Cardiac septum (tissue), 1 donor: ENCODE measurements at regions not wholly inside any gene's neighbourhood (a gene's known extent, or its start where the extent isn't known, plus 50 kb on each side); places are given as distances from the start of the nearest gene placed in this dataset.

ENCODE experiments used
- DNase-seq: peaks from one replicate; pipeline ENCODE4 v3.0.0-alpha.2; 2020; ENCODE audit warnings: low spot score
- intact Hi-C: fragments of 100-400 bp; cut with DNase I; formaldehyde crosslinking; loops from one replicate; pipeline ENCODE4 v1.14.0; 2022
- donor health status: DM: no; HTN: no; CAD: no.

DNA sequence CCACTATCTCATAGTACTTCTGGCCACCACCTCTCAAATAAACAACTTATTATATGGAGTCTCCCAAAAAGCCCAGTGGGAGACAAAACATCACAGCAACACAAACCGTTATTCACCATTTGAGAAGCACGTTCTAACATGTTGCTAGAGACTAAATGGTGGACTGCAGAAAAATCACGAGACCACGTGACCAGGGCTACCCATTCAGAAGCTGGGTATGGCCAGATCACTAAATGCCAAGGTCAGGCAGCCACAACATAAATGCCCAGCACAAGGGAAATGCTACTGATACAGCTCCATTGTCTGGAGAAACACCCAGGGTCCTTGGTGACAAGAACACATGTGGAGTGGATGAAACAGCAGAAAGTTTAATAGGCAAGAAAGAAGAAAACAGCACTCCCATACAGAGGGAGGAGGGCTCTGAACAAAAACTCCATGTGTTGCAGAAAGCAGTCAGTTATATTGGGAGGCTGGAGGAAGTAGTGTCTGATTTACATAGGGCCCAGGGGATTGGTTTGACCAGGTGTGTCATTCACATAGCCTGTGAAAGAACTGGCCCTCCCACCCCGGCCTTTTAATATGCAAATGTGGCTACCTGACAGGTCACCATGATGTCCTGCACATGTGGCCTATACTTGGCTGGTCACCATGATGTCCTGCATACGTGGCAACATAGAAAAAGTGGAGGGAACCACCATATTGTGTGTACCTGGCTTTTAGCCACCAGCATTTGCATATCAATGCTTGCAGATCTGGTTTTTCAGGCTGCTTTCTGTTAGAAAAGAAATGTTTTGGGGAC is 97.2 kb downstream of the TRIM36 start:
- no peak for DNase-seq
- intact Hi-C loops: no loop called here

DNA sequence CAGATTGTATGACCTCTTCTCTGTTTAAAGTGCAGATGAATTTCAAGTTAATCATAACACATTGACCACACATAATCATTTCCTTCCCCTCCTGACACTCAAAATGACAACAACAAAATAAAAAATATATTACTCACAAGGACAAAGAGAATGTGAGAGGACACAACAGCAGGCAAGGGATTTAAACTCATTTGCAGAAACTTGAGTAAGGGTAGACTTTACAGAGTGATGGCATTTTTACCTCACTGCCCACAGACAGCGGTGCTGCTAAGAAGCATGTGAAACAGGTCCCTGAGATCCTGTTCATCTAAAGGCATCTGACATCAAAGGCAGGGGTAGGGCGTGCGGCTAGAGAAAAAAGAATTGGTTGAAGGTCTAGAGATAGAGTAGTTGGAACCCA is 99.0 kb downstream of the TRIM36 start:
- intact Hi-C loops: no loop called here
- no peak for DNase-seq

DNA sequence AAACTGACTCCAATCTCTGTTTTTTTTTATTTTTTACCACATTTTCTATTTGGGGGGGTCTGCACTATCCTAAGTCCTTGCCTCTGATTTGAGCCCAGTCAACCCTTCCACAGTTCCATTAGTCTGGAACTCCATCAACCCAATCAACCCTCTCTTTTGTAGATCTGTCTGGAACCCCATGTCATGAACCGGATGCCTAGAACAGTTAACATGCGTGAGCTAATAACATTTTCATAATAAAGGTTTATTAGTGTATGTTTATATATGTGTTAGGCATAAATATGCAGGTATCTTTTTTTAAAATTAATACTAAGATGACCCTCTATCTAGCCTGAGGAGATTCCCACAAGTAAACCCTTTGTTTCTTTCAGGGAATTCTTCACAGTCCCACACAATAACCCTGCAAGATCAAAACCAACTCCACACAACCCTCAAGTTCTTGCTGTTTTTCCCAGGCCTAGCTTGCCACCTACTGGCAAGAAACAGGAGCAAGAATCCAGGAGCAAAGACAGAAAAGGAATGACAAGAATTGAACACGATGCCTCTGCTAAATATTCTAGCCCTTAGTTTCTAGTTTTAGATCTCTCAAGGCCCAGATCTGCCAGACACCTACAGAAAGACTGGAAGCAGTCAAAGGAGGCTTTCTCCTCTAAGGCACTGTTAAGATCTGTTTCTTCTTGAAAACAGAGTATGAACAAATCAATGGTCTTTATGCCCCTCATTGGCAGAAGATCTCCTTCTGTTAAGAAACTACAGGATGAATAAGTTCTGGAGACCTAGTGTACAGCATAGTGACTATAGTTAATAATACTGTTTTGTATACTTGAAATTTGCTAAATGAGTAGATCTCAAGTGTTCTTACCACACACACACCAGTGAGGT is 100.4 kb downstream of the TRIM36 start:
- intact Hi-C loops: loop anchor here (2.0 kb wide), 1 partner anchor 1457 kb away; no protein-coding TSS in a partner anchor
- no peak for DNase-seq

DNA sequence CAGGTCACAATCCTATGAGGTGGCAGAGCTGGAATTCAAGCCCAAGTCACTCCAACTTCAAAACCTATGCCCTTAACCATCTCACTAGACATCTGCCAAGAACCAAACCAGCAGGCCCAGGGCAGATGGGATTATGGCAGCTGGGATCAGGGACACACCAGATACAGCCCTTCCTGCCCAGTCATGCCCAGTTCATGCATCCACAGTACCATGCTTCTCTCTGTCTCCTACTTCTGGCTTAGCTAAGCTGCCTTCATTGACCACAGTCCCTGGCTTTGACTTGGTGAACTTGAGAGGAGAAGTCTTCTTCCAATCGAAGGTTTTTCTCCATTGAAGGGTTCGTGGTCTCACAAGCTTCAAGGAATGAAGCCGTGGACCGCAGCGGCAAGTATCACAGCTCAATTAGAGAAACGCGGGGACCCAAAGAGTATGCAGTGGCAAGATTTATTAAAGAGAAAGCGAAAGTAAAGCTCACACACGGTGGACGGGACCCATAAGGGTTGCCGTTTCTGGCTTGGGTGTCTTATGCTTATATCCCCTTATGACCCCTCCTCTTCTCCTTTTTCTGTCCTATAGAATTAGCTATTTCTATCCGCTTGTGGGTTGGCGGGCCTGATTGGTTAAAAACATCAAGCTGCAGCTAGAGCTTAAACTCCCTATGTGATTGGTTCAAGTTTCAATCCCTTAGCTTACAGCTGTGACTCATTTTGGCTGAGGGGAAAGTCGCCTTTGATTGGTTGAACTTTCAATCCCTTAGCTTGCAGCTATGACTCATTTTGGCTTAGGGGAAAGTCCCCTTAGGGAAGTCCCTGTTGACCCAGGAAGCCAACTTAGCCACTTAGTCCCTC is 101.2 kb downstream of the TRIM36 start:
- intact Hi-C loops: loop anchor here (2.0 kb wide), 1 partner anchor 1456 kb away; no protein-coding TSS in a partner anchor
- DNase-seq: no peak

DNA sequence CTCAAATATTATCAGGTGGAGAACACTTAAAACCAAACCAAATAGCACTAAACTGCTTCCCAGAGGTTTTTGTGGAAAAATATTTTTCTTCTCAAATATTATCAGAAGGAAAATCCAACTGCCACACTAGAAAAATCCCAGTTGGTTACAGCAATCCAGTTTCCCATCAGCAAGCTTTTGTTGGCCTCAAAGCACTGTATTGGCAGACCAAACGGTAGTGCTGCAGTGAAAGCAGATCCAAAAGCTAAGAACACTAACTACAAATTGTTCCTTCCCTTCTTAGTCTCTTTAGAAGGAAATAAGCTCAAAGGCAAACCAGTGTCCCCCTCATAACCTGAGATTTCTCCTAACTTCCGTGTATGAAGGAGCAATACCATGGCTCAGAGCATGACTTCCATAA is 105.3 kb downstream of the TRIM36 start:
- intact Hi-C loops: no loop called here

DNA sequence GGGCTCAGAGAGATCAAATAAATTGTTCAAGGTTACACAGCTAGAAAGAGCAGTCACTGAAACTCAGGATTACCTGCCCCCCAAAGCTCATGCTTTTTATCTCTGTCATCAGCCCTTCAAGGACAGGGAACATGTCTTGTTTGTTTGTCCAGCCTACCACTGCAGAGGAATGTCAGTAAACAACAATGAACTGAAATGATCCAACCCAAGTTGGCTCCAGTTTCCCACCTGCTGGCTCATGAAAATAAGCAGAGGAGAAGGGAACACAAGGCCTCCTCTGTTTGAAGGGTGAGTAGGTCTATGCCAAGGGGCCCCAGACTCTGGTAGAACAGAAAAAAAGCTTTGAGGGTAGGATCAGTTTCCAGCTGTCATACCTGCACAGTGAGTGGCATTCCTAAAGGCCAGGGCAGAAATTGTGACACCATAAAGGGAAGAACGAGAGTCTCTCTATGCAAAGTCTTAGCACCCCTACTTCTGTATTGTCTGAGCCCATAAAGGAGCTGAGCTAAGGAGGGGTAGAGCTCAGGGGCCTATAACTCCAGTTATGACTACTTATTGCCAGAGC is 115.2 kb downstream of the TRIM36 start:
- intact Hi-C loops: no loop called here
- DNase-seq: no peak

More for the DNA sequence above, 105.3 kb downstream of the TRIM36 start:
- DNase-seq: no peak

DNA sequence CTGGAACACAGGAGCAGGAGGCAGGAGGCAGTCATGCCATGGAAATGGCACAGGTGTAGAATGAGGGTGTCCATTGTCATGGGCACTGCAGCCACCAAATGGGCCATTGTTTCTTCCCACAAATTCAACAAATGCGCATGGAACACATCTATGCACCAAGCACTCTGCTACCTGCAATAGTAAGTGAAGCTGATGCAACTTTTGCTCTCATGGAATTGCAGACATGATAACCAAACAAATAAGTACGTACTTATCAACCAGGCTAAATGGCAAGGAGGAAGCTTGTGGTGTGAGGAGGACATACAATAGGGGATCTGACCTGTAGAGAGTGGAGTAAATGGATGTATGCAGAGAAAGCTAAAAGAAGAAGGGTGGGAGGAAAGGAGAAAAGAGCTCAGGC is 116.8 kb downstream of the TRIM36 start:
- intact Hi-C loops: no loop called here

DNA sequence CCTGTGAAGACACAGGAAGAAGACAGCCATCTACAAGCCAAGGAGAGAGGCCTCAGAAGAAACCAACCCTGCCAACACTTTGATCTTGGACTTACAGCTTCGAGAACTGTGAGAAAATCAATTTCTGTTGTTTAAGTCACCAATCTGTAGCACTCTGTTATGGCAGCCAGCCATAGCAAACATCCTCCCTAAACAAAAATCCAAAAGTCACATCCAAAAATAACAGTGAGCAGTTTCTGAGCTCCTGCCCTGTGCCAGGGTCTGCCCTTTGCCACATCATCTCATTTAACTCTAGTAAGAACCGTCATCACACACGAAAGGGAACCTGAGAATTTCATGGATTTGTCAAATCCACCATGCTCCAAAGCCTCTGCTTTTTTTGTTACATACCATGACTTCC is 118.8 kb downstream of the TRIM36 start:
- intact Hi-C loops: no loop called here
- DNase-seq: no peak

More for the DNA sequence above, 116.8 kb downstream of the TRIM36 start:
- no peak for DNase-seq

DNA sequence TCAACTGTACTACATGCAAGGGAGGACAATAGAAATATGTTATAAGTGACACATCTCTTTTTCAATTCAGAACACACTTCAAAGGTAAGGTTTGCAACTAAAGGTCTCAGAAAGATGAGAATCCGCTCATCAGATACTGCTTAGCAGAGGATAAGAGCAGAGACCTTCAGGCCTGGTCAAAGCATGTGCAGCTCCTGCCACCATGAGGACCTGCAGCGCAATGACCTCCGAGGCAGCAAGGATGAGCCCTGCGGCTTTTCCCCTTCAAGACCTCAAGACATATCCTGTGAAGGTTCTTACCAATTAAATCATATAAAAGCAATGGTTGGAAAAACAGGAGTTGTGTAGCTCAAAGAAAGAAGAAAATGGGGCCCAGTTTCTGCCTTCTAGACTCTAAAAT is 135.8 kb downstream of the TRIM36 start:
- intact Hi-C loops: no loop called here
- DNase-seq: no peak

DNA sequence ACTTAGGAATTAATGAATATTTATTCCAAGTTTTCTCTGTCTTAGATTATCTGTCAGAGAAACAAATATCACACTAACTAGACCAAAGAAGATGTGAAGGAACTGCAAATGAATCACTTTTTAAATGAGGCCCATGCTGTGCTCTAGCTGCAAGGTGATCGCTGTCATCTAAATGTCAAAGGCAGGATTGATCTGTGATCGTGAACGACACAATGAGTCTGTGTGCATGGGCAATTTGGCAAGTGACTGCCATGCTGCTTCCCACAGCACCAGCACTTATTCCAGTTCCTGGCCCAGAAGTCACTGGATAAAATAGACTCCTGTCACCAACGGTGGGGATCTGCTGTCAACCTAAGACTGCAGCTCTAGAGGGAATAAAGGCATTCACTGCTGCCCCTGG is 141.2 kb downstream of the TRIM36 start:
- no peak for DNase-seq
- intact Hi-C loops: no loop called here

DNA sequence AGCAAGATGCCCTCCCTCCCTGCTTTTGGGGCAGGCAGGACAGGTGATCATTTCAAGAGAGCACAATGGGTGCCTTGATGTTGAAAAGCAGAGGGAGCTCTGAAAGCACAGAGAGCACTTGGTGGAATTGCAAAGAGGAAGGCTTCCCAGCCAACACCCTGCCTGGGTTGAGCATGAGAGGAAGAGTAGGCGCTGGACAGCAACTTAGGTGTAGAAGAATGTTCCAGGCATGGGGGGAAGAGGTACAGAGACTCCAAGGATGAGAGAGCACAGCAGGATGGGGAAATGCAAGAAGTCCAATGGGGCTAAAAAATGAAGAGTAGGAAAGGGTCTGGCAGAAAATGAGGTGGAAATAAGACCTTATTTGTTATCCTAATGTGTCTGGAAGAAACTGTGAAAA is 144.8 kb downstream of the TRIM36 start:
- DNase-seq: no peak
- intact Hi-C loops: no loop called here

DNA sequence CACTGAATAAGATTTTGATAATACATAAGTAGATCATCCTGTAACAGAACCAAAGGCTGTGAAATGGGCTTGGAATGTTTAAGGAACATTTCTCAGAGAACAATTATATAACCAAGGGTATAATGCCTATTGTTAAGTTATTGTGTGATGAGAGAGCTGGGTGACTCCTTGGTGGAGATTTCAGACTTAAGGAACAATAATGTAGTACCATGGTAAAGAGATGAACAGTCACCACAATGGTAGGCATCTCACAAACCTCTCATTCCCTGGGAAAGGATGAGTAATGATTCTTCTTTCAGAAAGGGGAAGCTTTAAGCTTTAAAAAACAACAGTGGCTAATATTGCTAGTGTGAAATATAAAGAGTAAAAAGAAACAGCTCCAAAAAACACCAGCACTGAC is 147.4 kb downstream of the TRIM36 start:
- intact Hi-C loops: no loop called here
- DNase-seq: no peak

DNA sequence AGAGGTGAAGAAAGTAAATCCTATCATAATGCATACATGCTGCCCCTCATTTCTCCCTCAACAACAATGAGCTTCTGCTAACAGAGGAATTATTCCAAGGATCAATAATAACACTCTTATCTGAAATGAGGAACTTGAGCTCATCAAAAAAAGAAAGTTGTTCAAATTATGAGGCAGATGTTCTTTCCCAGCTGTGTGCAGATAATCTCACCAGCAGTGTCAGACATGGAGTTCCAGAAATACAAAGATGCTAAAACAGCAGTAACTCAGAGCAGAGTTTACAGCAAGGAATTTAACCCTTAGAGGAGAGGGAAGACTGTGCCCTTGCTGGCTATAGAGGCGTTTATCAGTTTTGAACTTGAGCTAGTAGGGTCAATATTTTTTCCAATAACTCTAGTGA is 153.1 kb downstream of the TRIM36 start:
- intact Hi-C loops: no loop called here

DNA sequence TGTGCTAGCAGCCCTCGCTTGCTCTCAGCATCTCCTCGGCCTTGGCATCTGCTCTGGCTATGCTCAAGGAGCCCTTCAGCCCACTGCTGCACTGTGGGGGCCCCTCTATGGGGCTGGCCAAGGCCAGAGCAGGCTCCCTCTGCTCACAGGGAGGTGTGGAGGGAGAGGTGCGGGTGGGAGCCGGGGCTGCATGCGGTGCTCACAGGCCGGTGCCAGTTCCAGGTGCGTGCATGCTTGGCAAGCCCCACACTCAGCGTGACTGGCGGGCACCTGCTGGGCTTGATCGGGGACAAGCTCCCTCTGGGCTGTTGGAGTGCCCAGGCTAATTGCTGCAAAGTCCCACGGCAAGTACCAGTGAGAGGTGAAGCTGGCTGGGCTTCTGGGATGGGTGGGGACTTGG is 170.5 kb downstream of the TRIM36 start:
- no peak for DNase-seq
- intact Hi-C loops: no loop called here

More for the DNA sequence above, 153.1 kb downstream of the TRIM36 start:
- DNase-seq: no peak

DNA sequence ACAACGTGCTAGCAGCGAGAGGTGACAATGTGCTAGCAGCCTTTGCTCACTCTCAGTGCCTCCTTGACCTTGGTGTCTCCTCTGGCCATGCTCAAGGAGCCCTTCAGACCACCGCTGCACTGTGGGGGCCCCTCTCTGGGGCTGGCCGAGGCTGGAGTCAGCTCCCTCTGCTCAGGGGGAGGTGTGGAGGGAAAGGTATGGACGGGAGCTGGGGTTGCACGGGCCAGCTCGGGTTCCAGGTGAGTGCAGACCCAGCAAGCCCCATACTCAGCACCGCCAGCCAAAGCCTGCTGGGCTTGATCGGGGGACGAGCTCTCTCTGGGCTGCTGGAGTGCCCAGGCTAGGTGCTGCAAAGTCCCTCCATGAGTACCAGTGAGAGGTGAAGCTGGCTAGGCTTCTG is 180.2 kb downstream of the TRIM36 start:
- intact Hi-C loops: no loop called here

DNA sequence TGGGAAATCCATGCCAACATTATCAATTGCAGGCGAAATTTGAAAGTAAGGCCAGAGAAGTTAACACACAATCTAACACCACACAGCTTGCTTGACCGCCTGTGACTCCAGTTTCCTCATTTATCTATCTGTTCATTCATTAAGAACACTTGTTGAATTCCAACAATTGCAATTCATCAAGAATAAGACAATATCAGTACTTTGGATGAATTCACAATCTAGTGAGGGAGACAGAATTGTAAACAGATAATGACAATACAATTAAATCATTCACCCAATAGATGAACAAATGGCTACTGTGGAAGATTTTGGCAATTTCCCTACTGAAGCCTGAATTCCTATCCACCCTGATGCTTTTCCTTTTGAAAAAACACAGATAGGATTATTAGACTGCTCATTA is 181.6 kb downstream of the TRIM36 start:
- no peak for DNase-seq
- intact Hi-C loops: no loop called here

More for the DNA sequence above, 180.2 kb downstream of the TRIM36 start:
- no peak for DNase-seq

DNA sequence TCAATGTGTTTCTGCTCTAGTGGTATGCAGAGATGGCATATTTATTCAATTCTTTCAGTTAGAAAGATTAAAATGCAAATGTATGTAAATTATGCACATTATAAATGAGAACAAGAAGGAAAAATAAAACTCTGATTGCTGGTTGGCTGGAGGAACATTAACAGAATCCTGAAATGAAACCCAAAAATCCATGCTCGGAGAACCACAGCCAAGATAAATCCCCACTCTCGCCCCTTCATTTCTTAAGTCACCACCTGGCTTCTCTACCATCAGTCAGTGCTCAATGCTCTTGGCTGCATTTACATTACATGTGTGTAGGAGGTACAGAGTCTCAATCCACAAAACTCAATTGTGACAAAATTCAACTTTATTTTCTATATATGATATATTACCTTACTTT is 184.9 kb downstream of the TRIM36 start:
- DNase-seq: no peak
- intact Hi-C loops: no loop called here

DNA sequence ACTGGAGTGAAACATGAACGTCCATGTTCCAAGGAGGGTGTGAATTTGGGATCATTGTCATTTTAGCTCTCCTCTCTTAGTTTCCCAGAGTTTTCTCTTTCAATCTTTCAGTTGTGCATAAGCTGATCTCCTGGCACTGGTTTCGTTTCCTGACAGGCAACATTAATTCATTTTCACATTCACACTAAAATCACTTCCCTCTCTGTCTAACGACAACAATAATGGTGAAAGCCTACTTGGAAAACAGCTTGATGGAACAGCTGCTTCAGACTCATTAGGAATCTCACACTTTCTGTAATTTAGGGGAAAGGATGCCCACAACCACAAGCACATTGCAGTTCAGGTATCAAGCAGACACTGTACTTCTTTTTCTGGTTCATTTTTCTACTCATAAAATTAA is 188.6 kb downstream of the TRIM36 start:
- intact Hi-C loops: no loop called here
- DNase-seq: no peak

DNA sequence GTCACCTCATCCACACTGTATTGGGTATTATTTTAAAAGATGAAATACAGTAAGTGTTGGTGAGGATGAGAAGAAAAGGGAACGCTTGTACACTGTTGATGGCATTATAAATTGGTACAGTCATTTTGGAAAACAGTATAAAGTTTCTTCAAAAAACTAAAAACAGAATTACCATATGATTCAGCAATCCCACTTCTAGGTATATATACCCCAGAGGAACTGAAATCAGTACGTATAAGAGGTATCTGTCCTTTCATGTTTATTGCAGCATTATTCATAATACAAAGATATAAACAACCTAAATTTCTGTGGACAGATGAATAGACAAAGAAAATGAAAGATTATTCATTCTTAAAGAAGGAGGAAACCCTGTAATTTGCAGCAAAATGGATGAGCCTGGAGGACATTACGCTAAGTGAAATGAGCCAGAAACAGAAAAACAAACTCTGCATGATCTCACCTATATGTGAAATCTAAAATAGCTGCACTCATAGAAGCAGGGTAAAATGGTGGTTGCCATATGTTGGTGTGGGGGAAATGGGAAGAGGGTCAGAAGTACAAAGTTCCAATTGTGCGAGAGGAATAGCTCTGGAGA is 191.6 kb downstream of the TRIM36 start:
- DNase-seq: no peak
- intact Hi-C loops: no loop called here
